GM18951 (cell line): ENCODE measurements at regions not wholly inside any gene's neighbourhood (a gene's known extent, or its start where the extent isn't known, plus 50 kb on each side); places are given as distances from the start of the nearest gene placed in this dataset.

ENCODE experiments used
- POLR2A ChIP-seq: IDR thresholded peaks from 4 replicates; pipeline ENCODE4 v1.6.1; 2011; ENCODE audit warnings: mild to moderate bottlenecking; ENCODE audit not compliant: insufficient read length, insufficient read depth; ENCODE audit errors: extremely low read depth
- in situ Hi-C: fragments of 300-500 bp; cut with MboI; formaldehyde crosslinking; loops from one replicate; pipeline ENCODE4 v1.12.0; 2022; ENCODE audit warnings: low sequenced_read_pairs, mixed read lengths, inconsistent platforms; ENCODE audit not compliant: unreplicated experiment

GRCh38 chrX:39576041-39576872, 521.5 kb downstream of the BCOR start:
- TF ChIP-seq POLR2A: no peak
- in situ Hi-C loops: no loop called here

GRCh38 chrX:39577206-39577984, 520.4 kb downstream of the BCOR start:
- TF ChIP-seq POLR2A: no peak
- in situ Hi-C loops: no loop called here

- in situ Hi-C loops: no loop called here
- no peak for TF ChIP-seq POLR2A
Measured at GRCh38 chrX:39577985-39578869, 519.5 kb downstream of the BCOR start.

GRCh38 chrX:39580043-39580442, 517.7 kb downstream of the BCOR start:
- no peak for TF ChIP-seq POLR2A
- in situ Hi-C loops: no loop called here

- in situ Hi-C loops: no loop called here
- TF ChIP-seq POLR2A: no peak
Measured at GRCh38 chrX:39581411-39581810, 516.3 kb downstream of the BCOR start.

GRCh38 chrX:39582091-39582490, 515.7 kb downstream of the BCOR start:
- TF ChIP-seq POLR2A: no peak
- in situ Hi-C loops: no loop called here

- in situ Hi-C loops: no loop called here
- no peak for TF ChIP-seq POLR2A
Measured at GRCh38 chrX:39582976-39583375, 514.8 kb downstream of the BCOR start.

GRCh38 chrX:39585808-39586207, 511.9 kb downstream of the BCOR start:
- in situ Hi-C loops: no loop called here

GRCh38 chrX:39586359-39586758, 511.4 kb downstream of the BCOR start:
- in situ Hi-C loops: no loop called here
- TF ChIP-seq POLR2A: no peak

More at GRCh38 chrX:39585808-39586207, 511.9 kb downstream of the BCOR start:
- TF ChIP-seq POLR2A: no peak

- TF ChIP-seq POLR2A: no peak
- in situ Hi-C loops: no loop called here
Measured at GRCh38 chrX:39591099-39591498, 506.7 kb downstream of the BCOR start.

- in situ Hi-C loops: no loop called here
- TF ChIP-seq POLR2A: no peak
Measured at GRCh38 chrX:39592776-39593175, 505.0 kb downstream of the BCOR start.

GRCh38 chrX:39595977-39596376, 501.8 kb downstream of the BCOR start:
- TF ChIP-seq POLR2A: no peak
- in situ Hi-C loops: no loop called here

GRCh38 chrX:39596437-39596836, 501.3 kb downstream of the BCOR start:
- in situ Hi-C loops: no loop called here
- TF ChIP-seq POLR2A: no peak
